Fibroblast of lung (primary cell): ENCODE measurements at regions not wholly inside any gene's neighbourhood (a gene's known extent, or its start where the extent isn't known, plus 50 kb on each side); places are given as distances from the start of the nearest gene placed in this dataset.

ENCODE experiments used
- DNase-seq, 2 donors: peaks; one replicate each; pipeline versions ENCODE4 v3.0.0 to v3.0.0-alpha.2; 2010; ENCODE audit warnings: low read depth in 2 of 2
- H2AFZ ChIP-seq: 2 replicates; pipeline ENCODE4 v1.5.1; 2012; ENCODE audit warnings: low read length, control low read depth, inconsistent platforms
- H3K27ac ChIP-seq: 2 replicates; pipeline ENCODE4 v1.5.1; 2011; ENCODE audit warnings: low read length, control low read depth; ENCODE audit not compliant: insufficient read depth
- H3K27me3 ChIP-seq: 2 replicates; pipeline ENCODE4 v1.5.1; 2011; ENCODE audit warnings: mild to moderate bottlenecking, low read length; ENCODE audit not compliant: control insufficient read depth, insufficient read depth
- H3K36me3 ChIP-seq: 2 replicates; pipeline ENCODE4 v1.5.1; 2011; ENCODE audit warnings: low read length; ENCODE audit not compliant: control insufficient read depth, insufficient read depth
- H3K4me1 ChIP-seq: 2 replicates; pipeline ENCODE4 v1.5.1; 2011; ENCODE audit warnings: low read length; ENCODE audit not compliant: control insufficient read depth, insufficient read depth; ENCODE audit errors: extremely low read depth
- H3K4me2 ChIP-seq: 2 replicates; pipeline ENCODE4 v1.5.1; 2011; ENCODE audit warnings: low read length, control low read depth; ENCODE audit not compliant: insufficient read depth; ENCODE audit errors: extremely low read depth
- H3K4me3 ChIP-seq, 4 experiments: fragments of 200-600 bp in 1 of 4; sonication (generic) in 1 of 4; replicated peaks in 1 of 4; 2 replicates each; pipeline ENCODE4 v1.5.1; 2011 to 2016; ENCODE audit warnings: low read length in 4 of 4, low read depth in 3 of 4, mild to moderate bottlenecking in 3 of 4, control low read depth in 2 of 4, inconsistent platforms in 1 of 4, mixed read lengths in 1 of 4; ENCODE audit not compliant: insufficient read depth in 1 of 4; ENCODE audit errors: control extremely low read depth in 1 of 4
- H3K79me2 ChIP-seq: 2 replicates; pipeline ENCODE4 v1.5.1; 2012; ENCODE audit warnings: mild to moderate bottlenecking, low read length, inconsistent platforms; ENCODE audit not compliant: control insufficient read depth, insufficient read depth
- H3K9ac ChIP-seq: 2 replicates; pipeline ENCODE4 v1.5.1; 2011; ENCODE audit warnings: mild to moderate bottlenecking, low read length, control low read depth; ENCODE audit not compliant: insufficient read depth
- H3K9me3 ChIP-seq: 2 replicates; pipeline ENCODE4 v1.5.1; 2012; ENCODE audit warnings: low read depth, low read length; ENCODE audit not compliant: control insufficient read depth, insufficient read depth
- H4K20me1 ChIP-seq: 2 replicates; pipeline ENCODE4 v1.5.1; 2011; ENCODE audit warnings: low read length; ENCODE audit not compliant: control insufficient read depth, insufficient read depth; ENCODE audit errors: extremely low read depth
- CTCF ChIP-seq, 2 donors: IDR thresholded peaks in 1 of 2; conservative IDR thresholded peaks in 1 of 2; 1 replicate in 1 of 2; 2 replicates in 1 of 2; pipeline ENCODE4 v1.5.1; 2011 to 2012; ENCODE audit warnings: low read length in 2 of 2, control low read depth in 1 of 2, inconsistent platforms in 1 of 2, low read depth in 1 of 2, mild to moderate bottlenecking in 1 of 2
- EZH2 ChIP-seq: IDR thresholded peaks from 2 replicates; pipeline ENCODE4 v1.5.1; 2012; ENCODE audit warnings: low read length, control low read depth, mild to moderate bottlenecking; ENCODE audit errors: missing control alignments

DNA sequence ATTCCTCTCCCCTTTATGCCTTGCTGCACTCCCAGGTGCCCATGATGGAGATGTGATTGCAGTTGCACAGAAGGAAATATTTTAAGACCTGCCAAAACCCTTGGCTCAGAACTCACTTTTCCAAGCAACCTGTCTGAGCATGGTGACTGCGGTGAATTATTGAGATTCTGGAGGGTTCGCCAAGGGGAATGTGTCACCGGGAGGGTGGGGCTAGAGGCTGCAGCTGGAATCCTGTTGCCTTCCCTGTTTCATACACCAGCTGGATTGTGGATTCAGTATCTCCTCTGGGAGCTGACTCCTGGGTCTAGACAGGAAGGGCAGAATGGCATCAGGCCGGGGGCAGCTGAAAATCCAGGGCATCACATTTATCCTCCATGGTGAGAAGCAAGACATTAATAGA, 527.2 kb downstream of the TMEM114 start:
- H3K4me2 ChIP-seq = no peak overlapping the region
- TF ChIP-seq EZH2 (no peak), CTCF (conservative IDR thresholded peaks at IDR 0.05 in 1 of 2, IDR thresholded peaks at IDR 0.05 in 1 of 2; ENCODE audit: low read depth in 1 of 2, low read length in 2 of 2) (no peak)
- H4K20me1 ChIP-seq = no peaks in the 10 kb centered on the region
- no peaks in the 10 kb centered on the region for H3K27me3 ChIP-seq
- H3K4me3 ChIP-seq = no peak overlapping the region
- DNase-seq = no peak
- H3K9ac ChIP-seq = no peak overlapping the region
- no peaks in the 10 kb centered on the region for H3K36me3 ChIP-seq
- H3K4me1 ChIP-seq = no peaks in the 10 kb centered on the region
- H3K79me2 ChIP-seq = no peaks in the 10 kb centered on the region
- no peak overlapping the region for H2AFZ ChIP-seq
- H3K27ac ChIP-seq = no peak overlapping the region
- H3K9me3 ChIP-seq = no peaks in the 10 kb centered on the region

DNA sequence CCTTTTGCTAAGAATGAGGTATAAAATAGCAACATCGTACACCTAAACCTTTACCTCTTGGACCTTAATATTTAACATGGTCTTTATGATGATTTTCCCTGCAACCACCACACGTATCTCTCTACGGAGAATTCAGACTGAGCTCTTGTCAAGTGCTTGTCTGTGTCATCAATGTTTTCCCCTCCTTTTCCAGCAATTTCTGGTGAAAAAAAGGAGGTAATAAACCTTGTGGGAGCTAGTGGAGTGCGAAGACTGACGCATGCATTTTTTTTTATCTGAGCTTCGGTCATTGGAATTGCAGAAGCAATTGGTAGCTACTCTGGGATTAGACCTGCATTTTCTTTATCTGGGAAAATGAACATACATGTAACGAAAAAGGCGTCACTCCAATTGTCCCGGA, 527.6 kb downstream of the TMEM114 start:
- H3K9ac ChIP-seq = no peak overlapping the region

DNA sequence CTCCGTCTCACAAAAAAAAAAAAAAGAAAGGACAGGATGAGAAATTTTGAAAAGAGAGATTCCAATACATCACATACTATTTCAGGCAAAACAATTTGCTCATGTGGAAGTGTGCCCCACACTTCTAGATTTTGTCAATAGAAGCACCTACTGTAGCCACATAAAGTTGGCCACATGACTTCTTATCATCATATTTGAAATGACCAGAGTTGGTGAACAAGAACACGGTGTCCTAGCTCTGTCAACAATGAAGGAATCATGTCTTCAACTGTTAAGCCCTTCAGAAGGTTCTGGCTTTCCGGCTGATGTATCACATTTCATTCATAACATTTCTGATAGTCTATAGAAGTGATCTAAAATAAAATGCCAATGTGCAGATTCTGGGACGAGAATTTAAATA, 534.5 kb downstream of the TMEM114 start:
- no peaks in the 10 kb centered on the region for H3K36me3 ChIP-seq
- H3K79me2 ChIP-seq = no peaks in the 10 kb centered on the region
- no peak for DNase-seq
- H4K20me1 ChIP-seq = no peaks in the 10 kb centered on the region
- H3K27ac ChIP-seq = no peak overlapping the region
- no peaks in the 10 kb centered on the region for H3K9me3 ChIP-seq
- no peaks in the 10 kb centered on the region for H3K27me3 ChIP-seq
- no peaks in the 10 kb centered on the region for H3K4me1 ChIP-seq
- no peak overlapping the region for H3K4me2 ChIP-seq
- H3K4me3 ChIP-seq = no peak overlapping the region
- H2AFZ ChIP-seq = no peak overlapping the region
- H3K9ac ChIP-seq = no peak overlapping the region
- TF ChIP-seq CTCF (conservative IDR thresholded peaks at IDR 0.05 in 1 of 2, IDR thresholded peaks at IDR 0.05 in 1 of 2; ENCODE audit: low read depth in 1 of 2, low read length in 2 of 2) (no peak), EZH2 (no peak)

More for the DNA sequence above, 527.6 kb downstream of the TMEM114 start:
- H3K9me3 ChIP-seq = no peaks in the 10 kb centered on the region
- no peak overlapping the region for H3K4me2 ChIP-seq
- no peak for DNase-seq
- no peak overlapping the region for H2AFZ ChIP-seq
- no peaks in the 10 kb centered on the region for H3K4me1 ChIP-seq
- no peaks in the 10 kb centered on the region for H3K79me2 ChIP-seq
- no peak overlapping the region for H3K4me3 ChIP-seq
- TF ChIP-seq CTCF (conservative IDR thresholded peaks at IDR 0.05 in 1 of 2, IDR thresholded peaks at IDR 0.05 in 1 of 2; ENCODE audit: low read depth in 1 of 2, low read length in 2 of 2) (no peak), EZH2 (no peak)
- no peaks in the 10 kb centered on the region for H3K27me3 ChIP-seq
- no peaks in the 10 kb centered on the region for H3K36me3 ChIP-seq
- H4K20me1 ChIP-seq = no peaks in the 10 kb centered on the region
- H3K27ac ChIP-seq = no peak overlapping the region
